GM19397 (cell line): ENCODE measurements at regions not wholly inside any gene's neighbourhood (a gene's known extent, or its start where the extent isn't known, plus 50 kb on each side); places are given as distances from the start of the nearest gene placed in this dataset.

Experiments
- ATAC-seq: cut with Tn5 transposase; IDR thresholded peaks from one replicate; pipeline ENCODE4 v1.9.1; 2021; ENCODE audit warnings: mild to moderate bottlenecking, moderate library complexity; ENCODE audit not compliant: unreplicated experiment

DNA sequence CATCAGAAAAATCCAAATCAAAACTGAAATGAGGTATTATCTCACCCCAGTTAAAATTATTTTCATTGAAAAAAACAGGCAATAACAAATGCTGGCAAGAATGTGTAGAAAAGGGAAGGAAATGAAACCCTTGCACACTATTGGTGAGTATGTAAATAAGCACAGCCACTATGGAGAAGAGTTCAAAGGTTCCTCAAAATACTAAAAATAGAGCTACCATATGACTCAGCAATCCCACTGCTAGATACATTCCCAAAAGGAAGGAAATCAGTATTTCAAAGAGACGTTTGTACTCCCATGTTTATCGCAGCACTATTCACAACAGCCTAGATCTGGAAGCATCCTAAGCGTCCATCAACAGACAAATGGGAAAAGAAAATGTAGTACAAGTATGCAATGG is 932.4 kb downstream of the PCDH18 start:
- no peak for ATAC-seq

- no peak for ATAC-seq
These were observed 941.9 kb downstream of the PCDH18 start for GRCh38 chr4:136590440-136590839.

- no peak for ATAC-seq
These were observed 948.7 kb downstream of the PCDH18 start for GRCh38 chr4:136583567-136583966.

DNA sequence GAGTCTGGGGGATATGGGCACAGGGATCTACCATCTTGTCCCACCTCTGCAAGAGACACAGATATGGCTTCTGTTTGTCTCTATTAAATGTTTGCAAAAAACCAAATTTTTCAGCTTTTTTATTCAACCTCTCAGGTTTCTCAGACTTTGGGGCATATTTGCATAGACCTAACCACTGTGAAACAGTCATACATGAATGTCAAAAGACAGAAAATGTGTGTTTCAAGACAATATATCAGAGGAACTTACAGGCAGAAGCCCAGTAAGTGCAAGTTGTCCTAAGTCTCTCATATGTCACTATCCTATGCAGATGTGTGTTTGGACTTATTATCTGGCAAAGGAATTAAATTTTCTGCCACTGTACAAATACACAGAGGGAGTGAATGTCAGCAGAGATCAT is 951.2 kb downstream of the PCDH18 start:
- ATAC-seq, result no peak

GRCh38 chr4:136575146-136575545 is 957.1 kb downstream of the PCDH18 start:
- ATAC-seq, result no peak

DNA sequence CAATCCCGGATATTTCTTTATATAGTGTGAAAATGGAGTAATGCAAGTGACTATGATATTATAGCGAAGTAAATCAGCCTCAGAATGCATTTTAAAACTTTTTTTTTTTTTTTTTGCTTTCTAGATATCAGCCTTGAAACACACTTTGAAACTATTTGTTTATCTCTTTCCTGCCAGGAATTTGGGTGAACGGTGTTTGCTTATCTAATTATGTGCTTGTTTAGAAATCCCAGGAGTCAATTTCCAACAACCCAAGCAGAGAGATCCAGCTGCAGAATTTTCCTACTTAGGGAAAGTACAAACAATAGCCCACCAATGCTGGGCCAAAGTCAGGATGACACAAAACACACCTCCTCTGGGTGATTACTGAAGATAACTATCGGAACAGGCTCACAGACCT is 958.8 kb downstream of the PCDH18 start:
- ATAC-seq, result no peak

- no peak for ATAC-seq
These were observed 961.0 kb downstream of the PCDH18 start for GRCh38 chr4:136571315-136571714.

GRCh38 chr4:136562834-136563233 is 969.5 kb downstream of the PCDH18 start:
- no peak for ATAC-seq

DNA sequence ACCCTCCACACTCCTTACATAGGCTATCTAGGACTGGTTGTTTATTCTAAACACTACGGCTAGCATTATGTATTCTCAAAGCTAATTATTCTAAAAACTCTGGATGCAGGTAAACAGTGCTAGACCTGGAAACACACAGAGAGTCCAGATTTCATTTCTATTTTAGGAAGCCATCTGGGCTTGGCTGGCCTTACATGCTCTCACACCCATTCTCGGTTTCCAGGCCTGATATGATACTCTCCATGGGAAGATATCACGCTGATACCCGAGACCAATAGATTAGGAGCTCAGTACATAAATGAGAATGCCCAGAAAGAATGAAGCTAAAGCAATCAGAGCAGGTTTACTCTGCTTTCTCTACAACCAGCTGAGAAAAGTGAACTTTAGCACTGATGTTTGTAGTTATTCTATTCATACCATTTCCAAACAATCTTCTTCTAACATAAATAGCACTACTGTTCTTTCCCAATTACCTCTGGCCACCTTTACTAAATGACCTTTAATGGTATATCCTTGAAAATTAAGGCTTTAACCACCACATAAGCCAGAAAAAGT is 973.3 kb downstream of the PCDH18 start:
- ATAC-seq, result no peak

- no peak for ATAC-seq
These were observed 974.9 kb downstream of the PCDH18 start for GRCh38 chr4:136557396-136557795.

- no peak for ATAC-seq
These were observed 978.3 kb downstream of the PCDH18 start for GRCh38 chr4:136554033-136554432.

DNA sequence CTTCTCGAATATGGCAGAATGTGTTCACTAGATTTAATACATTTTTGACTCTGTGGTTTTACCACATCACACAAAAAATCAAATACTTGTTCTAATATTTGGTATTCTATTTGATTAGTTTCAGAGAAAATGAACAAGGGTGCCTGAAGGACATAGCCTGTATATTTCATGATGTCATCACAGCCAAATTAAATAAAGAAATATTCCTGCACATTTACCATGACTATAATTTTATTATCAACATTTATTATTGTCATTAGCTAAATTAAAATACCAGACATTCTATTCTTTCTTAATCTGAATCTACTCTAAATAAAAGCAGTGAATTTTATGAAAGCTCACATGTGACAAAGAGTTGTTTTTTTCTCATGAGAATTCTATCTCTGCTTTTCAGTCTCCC is 980.5 kb downstream of the PCDH18 start:
- ATAC-seq, result no peak

GRCh38 chr4:136540747-136541146 is 991.5 kb downstream of the PCDH18 start:
- no peak for ATAC-seq

DNA sequence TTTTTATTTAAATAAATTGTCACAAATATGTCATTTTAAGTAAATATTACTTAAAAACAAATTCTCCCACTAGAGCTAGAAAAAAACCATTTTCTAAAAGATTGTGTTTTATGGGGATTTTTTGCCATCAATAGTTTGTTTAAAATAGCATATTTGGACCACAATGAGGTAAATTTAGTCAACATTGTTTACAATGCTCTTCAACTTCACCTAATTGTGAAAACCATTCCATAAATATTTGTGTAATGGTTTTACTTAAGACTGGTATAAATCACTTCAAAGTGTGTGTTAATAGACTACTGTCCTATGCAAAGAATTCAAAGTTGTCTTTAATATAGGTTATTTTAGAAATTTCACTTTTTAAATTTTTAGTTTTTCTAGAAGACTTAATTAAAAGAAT is 1004.2 kb downstream of the PCDH18 start:
- no peak for ATAC-seq

DNA sequence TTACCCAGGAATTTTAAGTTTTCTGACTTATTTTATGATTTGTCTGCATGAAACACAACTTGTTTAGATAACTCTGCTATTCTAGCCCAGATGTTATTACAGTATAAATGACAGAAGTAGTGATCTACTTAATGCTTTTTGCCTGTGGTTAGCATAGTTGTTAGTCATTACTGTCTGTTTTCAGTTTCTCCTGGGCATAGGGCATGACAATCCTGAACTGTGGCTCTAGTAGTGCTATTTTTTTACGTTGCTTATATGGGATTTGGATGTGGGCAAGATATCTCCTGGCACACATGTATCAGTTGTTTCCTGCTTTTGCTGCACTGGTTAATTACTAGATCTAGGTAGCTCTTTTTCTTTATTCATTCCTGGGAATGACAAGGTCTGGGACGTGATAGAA is 1005.8 kb downstream of the PCDH18 start:
- ATAC-seq, result no peak

DNA sequence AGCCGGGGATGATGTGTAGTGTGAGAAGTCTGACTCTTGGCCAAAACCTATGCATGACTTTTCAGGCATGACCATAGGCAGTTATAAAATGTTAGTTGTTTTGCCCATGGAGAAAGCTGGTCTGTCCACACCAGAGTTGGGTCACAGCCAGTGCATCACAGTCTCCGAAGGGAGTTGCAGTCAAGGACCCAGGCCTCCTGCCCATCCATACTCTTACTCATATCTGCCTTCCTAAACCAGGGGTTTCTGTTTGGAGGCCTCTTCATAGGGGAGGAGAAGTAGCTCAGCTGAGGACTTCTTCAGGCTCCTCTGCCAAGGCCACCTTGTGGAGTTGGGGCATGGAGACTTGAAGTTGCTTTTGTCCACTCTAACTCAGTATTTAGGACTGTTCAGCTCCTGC is 1008.3 kb downstream of the PCDH18 start:
- no peak for ATAC-seq

DNA sequence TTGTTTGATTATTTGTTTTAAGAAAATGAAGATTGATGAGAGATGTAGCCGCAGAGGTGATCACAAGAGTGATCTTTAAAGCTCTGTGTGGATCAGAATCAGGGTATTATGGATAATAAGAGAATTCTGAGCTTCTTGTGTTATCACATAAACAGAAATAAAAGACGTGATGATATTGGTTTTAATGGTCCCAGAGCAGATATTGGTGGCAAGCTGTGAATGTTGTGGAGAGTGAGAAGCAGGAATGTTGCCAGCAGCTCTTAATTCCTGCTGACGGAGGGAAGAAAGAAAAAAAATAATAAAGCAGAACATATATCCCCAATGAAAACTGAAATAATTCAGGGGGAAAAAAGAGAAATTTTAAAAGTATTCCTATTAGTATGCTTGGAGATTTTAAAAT is 1015.9 kb downstream of the PCDH18 start:
- no peak for ATAC-seq

DNA sequence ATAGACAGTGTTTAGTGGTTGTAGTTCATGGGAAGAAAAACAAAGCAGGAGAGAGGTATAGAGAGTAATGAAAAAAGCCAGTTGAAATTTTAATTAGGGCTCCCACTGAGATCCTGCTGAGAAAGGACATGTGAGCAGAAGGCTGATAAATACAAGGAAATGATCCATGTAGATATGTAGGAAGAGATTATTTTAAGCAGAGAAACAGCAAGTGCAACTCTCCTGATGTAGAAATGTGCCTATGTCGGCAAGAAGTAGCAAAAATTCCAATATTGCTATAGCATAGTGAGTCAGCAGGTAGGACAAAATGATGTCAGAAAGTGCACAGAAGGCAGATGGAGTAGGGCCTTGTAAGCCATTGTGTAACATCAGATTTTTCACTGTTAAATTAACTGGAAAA is 1027.3 kb downstream of the PCDH18 start:
- ATAC-seq, result no peak

DNA sequence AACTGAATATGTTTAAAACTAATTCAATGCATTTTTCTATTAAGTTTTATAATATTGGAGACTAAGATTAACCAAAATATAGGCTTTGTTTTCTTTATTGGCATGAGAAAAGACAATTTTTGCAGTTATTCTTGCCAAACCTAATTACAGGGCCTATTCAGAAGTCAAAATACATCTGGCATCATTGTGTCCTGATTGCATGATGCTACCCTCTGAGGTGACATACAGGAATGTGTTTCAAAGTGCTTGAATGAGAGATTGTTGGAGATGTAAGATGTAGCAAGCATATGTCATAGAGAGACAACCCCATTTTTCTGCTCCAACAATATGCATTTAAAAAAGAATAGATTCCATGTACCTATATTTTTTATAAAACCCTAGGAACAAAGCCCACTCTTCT is 1036.4 kb downstream of the PCDH18 start:
- no peak for ATAC-seq

DNA sequence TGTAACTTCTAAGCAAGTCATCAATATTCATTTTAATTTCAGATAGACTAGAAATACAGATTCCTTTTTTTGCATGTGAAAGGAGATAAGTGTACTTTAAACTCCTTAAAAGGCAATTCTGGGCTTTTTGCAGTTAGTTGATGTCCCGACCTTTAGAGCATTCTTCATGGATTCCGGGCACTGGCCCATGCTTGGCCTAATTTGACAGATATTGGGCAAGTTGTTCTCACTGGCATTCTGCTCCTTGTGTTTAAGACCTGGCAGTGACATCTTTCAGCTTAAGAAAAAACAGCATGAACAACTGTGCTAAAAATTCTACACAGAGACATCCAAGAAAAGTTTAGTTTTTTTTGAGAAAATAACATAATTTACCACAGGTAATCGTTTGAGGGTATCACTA is 1037.2 kb downstream of the PCDH18 start:
- no peak for ATAC-seq

DNA sequence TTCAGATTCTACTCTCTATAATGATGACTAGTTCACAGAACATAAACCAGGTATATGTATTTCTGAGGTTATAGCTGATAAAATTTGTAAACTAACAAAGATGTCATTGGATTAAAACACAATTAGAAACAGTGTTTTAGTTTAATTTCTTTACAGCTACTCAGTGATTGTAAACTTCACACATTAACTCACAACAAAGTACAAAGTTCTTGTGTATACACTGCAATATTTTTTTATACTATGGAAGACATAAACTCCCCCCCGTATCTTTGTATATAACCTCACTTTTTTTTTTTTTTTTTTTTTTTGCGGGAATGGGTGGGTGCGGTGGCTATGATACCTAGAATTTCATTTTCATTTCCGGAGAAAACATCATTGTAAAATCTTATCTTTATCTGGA is 1043.2 kb downstream of the PCDH18 start:
- ATAC-seq, result no peak

GRCh38 chr4:136484996-136485395 is 1047.3 kb downstream of the PCDH18 start:
- ATAC-seq, result no peak

DNA sequence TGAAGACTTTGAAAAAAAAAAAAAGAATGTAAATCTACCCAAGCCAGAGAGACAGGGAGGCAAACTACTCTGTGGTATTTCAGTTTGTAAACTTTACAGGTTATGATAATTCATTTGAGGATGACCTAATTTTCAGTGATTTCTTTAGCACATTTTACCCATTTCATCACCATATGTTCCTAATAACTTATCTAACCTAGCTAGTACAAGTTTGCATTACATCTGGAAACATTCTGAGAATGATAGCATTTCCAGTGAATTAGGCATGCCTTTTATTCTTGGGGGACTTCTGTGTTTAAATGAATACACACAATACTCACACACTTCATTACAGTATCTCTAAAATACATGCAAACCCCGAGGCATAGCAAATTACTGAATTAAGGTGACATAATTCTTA is 1055.5 kb downstream of the PCDH18 start:
- no peak for ATAC-seq

GRCh38 chr4:136471051-136471450 is 1061.2 kb downstream of the PCDH18 start:
- ATAC-seq, result no peak
